ENCODE measurements at regions not wholly inside any gene's neighbourhood (a gene's known extent, or its start where the extent isn't known, plus 50 kb on each side); places are given as distances from the start of the nearest gene placed in this dataset.
A peak's percentile ranks its signal among the peaks of the same experiment; 100 is the strongest.

DNA sequence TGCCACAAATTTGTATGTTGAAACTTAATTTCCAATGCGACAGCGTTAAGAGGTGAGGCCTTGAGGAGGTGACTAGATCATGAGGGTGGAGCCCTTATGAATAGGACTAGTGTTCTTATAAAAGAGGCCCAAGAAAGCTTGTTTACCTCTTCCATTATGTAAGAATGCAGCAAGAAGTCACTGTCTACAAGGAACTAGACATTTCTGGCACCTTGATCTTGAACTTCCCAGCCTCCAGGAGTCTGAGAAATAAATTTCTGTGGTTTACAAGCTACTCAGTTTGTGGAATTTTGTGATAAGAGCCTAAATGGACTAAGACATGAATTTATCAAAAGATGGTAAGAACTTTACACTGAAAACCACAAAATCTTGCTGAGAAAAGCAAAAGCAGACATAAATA lies 173.6 kb upstream of the SGK1 start:
- DNase-seq (ENCODE audit: low read depth) = no peak

- DNase-seq (ENCODE audit: low read depth) = peak; percentile 42
Observed at GRCh38 chr6:134482593-134483270, 164.8 kb upstream of the SGK1 start.

DNA sequence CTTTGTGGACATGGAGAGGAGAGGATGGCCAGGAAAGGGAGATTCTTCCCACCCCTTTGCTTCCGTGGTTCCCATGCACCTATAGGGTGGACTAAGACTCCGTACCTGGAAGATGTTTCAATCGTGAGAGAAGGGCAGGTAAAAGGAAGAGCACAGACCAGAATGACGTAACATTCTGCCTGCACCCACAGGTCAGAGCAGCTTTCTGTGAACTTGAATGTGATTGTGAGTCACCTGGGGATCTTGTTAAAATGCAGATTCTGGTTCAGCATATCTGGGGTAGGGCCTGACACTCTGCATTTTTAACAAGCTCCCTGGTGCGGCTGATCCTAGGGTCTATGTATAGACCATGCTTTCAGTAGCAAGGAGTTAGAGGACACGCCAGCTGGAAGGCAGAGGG lies 164.1 kb upstream of the SGK1 start:
- no peak for DNase-seq (ENCODE audit: low read depth)

DNA sequence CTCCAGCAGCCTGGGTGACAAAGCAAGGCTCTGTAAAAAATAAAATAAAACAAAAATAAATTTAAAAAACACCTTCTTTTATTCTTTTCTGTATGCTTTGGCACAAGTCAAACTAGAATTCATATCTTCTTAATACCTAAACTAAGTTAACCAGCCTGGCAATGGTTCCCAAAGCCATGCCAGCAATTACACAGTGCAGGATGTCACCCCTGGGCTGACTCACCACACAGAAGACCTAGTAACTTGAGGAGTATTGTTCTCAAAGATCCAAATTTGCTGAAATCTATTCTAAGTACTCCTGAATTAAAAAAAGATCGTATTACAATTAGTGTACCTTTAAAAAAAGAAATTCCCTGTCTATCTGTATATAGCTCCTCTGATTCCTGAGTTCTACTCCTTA lies 162.7 kb upstream of the SGK1 start:
- peak; percentile 45 for DNase-seq (ENCODE audit: low read depth)

GRCh38 chr6:134478764-134479399 lies 161.0 kb upstream of the SGK1 start:
- DNase-seq (ENCODE audit: low read depth) = no peak

DNA sequence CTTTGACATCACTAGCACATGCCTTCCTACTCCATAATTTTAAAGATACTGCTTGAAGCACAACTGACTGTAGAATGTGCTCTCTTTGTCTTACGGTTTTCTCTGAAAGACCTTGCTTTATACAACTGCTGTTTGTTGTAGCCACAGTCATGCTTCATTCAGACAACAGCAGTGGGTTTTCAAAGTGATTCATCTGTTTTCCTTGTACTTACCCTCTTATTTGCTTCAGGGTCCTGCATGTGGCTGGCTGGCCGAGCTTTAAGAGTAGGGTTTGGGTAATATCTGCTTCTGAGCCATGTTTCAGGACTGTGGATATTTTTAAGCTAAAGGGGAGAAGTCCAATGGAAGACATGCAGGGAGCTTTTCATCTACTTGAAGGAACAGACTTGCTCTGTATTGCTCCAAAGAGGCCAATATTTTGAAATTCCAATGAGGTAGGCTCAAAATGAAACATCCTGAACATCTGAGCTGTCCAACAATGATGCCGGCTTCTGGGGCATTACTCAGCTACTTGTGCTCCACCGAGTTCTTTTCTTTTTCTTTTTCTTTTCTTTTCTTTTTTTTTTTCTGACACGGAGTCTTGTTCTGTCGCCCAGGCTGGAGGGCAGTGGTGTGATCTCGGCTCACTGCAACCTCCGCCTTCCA lies 160.2 kb upstream of the SGK1 start:
- DNase-seq (ENCODE audit: low read depth) = peak; percentile 23

DNA sequence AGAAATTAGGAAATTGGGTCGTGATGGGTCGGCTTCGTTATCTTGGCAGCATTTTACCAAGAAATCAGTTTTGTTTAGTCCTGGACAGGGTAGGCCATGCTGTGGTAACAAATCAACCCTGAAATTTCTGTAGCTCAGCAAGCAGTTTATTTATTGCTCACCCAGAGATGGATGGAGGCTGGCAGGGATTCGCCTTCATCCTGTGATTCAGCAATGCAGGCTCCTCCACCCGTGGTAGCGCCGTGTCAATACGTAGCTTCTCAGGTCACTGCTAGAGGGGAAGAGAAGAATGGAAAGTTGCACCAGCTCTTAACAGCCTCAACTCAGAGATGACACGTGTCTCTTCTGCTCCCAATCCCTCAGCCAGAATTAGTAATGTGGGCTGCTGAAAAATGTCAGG lies 157.0 kb upstream of the SGK1 start:
- DNase-seq (ENCODE audit: low read depth) = peak; percentile 56

DNA sequence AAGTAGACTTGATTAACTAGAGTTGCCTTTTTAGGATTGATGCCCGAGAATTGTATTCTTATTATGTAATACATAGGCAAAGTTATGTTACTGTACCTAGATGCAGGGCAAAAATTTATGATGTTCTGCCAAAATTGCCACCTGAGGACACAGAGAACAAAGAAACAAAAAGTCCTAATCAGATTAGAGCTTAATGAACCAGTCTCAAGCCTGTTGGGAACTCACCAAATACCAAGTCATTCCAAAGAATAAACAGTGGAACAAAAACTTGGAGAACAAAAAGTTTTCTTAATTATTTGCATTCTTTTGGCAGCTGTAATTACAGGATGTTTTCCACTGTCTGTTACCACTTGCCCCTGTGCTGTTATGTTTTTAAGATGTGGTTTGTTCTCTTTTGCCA lies 154.7 kb upstream of the SGK1 start:
- DNase-seq (ENCODE audit: low read depth) = peak; percentile 37

DNA sequence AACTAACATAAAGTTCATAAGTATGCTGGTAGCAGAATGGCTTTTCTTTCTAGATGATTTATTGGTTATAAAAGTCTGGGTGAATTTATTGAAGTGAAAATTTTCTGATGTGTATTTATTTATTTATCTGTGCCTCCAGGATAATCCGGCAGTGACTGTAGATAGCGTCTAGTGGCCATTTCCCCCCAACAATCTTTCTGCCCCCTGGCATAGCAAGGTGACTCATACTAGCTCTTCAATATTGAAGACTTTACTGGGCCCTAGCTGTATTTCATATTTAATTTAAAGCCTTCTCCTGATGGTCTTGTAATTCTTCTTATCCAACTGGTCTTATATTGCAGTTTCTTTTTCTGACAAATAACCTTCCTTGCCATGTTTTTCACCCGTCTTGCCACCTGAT lies 154.1 kb upstream of the SGK1 start:
- no peak for DNase-seq (ENCODE audit: low read depth)

DNA sequence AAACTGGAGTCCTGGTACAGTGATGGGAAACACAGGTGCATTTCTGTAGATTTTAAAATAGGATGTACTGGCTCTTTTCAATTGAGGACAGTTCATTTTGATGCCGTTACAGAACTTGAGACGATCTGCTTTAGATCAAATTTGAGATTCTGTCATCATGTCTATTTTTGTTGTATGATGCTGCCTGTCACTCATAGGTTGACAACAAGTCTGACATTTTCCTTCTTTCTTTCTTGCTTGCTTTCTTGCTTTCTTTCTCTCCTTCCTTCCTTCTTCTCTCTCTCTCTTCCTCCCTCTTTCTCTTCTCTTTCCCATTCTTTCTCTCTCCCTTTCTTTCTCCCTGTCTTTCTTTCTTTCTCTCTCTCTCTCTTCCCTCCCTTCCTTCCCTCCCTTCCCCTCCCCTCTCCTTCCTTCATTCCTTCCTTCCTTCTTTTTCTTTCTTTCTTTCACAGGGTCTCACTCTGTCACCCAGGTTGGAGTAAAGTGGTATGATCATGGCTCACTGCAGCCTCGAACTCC lies 152.6 kb upstream of the SGK1 start:
- DNase-seq (ENCODE audit: low read depth) = no peak

DNA sequence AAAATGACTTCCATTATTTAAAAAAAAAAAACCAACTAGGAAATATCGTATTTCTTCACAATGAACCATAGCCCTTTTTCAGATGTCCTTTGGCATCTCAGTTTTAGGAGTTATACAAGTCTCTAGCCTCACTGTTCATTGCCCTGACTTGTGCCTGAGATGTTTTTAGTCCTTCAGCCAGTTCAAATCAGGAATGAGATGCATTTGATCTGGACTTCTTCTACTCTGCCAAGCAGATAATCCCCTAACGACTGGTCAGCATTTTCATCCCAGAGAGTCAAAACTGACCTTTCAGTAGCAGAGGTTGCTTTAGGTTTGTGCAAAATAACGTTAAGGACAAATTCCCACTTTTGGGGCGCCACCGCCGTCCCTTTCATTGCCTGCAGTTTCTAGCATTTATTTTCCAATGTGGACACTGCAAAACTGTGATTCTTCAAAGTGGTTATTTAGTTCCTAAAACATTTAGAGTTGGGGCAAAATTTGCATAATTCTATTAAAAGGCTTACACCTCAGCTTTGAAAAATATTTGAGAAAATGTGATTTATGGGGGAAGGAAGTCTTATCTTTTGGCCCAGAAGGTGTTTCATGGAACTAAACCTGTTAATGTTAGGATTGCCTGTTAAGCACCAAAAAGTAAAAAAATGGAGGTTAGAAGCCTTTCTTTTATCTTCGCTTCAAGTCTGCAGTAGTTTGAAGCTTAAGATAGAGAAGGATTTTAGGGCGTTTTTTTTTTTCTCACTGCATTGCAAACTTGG lies 152.0 kb upstream of the SGK1 start:
- DNase-seq (ENCODE audit: low read depth) = no peak

- no peak for DNase-seq (ENCODE audit: low read depth)
Observed at GRCh38 chr6:134468633-134469032, 150.7 kb upstream of the SGK1 start.

GRCh38 chr6:134467620-134468019 lies 149.7 kb upstream of the SGK1 start:
- DNase-seq (ENCODE audit: low read depth) = no peak

- DNase-seq (ENCODE audit: low read depth) = peak; percentile 34
Observed at GRCh38 chr6:134466771-134467525, 149.0 kb upstream of the SGK1 start.

DNA sequence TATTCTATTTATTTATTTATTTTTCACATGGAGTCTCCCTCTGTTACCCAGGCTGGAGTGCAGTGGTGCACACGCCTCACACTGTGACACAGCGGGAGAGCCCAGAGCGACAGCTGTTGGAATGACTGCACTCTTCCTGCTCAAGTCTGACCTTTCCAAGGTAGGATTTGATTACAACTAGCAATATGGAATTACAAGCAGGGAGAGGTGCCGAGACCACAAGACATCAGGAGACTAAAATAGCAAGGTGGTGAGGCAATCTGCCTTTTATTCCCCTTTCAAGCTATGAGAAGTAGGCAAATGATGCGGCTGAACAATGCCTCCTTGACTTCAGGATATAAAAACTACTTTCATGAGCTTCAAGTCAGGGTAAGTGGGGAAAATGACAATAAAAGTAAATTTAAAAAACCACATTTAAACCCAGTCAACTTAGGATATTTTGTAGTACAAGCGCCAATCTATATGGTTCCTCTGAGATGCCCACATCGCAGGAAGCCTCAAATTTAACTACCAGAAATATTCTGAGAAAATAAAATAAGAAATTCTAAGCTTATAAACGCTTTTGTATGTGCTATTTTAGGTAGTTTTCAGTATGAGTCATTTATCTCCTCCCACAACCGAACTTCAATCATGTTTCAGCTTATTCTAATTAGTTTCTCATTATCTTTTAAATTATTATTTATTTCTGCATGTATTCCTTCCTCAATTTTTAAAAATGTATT lies 146.9 kb upstream of the SGK1 start:
- DNase-seq (ENCODE audit: low read depth) = peak; percentile 52

DNA sequence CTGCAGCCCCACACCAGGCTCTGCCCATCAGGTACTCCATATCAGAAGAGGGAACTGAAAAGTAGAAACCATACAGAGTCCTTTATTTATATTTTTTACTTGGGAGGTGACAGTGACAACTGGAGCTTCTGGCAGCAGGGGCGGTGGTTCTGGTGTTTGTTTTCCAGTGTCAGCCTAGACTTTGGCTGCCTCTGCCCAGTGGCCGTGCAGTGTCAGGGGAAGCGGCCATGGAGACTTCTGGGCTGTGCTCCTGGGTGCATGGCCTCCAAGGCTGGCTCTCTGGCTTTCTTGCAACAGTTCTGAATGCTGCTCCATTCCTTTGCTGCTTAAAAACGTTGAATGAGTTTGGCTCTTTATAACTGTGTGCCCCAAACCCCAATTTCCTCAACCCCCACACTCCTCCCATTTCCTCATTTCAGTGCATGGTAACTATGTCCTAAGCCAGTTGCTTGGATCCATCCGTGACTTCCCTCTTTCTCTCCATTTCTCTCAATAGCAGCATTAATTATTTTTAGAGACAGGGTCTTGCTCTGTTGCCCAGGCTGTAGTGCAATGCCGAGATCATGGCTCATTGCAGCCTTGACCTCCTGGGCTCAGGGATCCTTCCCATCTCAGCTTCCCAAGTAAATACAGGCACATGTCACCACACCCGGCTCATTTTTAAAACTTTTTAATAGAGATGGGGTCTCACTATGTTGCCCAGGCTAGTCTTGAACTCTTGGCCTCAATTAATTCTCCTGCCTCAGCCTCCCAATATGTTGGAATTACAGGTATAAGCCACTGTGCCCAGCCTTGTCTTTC lies 141.1 kb upstream of the SGK1 start:
- DNase-seq (ENCODE audit: low read depth) = no peak

DNA sequence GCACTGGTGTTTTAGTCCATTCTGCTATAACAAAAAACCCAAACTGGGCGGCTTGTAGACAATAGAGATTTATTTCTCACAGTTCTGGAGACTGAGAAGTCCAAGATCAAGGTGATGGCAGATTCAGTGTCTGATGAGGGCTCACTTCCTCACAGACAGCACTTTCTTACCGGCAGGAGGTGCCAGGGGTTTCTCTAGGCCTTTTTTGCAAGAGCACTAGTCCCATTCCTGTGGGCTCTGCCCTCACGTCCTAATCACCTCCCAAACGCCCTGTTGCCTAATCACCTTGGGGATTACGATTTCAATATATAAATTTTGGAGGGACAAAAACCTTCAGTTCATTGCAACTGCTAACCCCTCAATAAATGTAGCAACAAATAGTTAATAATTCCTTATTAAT lies 140.0 kb upstream of the SGK1 start:
- no peak for DNase-seq (ENCODE audit: low read depth)

DNA sequence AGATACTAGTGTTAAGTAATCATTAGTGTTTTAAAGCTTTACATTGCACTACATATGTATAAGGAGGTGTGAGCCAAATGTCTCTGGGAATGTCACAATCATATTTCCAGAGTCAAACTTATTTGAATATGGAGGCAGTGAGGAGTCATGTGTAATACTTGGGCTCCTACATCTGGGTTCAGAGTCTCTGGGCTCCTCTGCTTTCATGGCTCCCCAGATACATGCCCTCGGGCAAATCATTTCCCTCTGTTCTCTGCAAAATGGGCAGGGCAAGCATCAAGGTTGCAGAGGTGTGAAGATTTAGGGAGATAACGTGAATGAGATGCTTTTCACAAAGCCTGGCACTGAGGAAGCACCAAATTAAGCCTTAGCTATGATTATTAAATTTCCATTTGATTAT lies 138.3 kb upstream of the SGK1 start:
- no peak for DNase-seq (ENCODE audit: low read depth)

DNA sequence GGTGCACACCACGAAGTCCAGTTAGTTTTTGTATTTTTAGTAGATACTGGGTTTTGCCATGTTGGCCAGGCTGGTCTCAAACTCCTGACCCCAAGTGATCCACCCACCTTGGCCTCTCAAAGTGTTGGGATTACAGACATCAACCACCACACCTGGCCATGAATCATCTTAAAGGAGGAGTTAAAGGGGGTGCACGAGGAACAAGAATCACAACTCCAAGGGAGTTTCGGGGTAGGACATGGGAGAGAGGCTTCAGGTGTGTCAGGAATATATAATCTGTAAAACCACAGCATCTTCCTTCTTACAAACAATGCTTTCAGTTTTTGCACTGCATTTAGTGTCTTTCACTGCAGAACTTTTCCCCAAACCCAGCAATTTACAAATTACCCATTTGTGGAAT lies 137.4 kb upstream of the SGK1 start:
- DNase-seq (ENCODE audit: low read depth) = no peak

DNA sequence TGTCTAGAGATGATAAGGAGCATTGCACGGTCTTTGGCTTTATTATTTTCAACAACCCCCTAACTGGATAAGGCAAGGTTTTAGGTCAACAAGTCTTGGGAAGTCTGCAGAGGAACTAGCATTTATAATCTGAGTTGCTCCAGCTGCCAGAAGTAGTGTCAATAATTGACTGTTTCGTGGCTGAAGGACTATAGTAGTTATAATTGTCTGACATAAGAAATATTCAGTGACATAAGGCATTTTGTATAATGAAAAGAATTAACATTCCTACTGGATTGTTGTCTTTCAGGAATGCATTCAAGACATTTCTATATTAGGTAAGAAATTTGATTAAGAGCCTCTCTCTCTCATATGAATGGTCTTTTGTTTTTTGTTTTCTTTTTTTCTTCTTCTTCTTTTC lies 136.9 kb upstream of the SGK1 start:
- DNase-seq (ENCODE audit: low read depth) = no peak

Measured in fibroblast of gingiva (primary cell).